HG03135 (cell line): ENCODE measurements at regions not wholly inside any gene's neighbourhood (a gene's known extent, or its start where the extent isn't known, plus 50 kb on each side); places are given as distances from the start of the nearest gene placed in this dataset.

ENCODE experiments used
- ATAC-seq: cut with Tn5 transposase; IDR thresholded peaks from one replicate; pipeline ENCODE4 v1.9.1; 2021; ENCODE audit warnings: mild to moderate bottlenecking, moderate library complexity; ENCODE audit not compliant: unreplicated experiment

DNA sequence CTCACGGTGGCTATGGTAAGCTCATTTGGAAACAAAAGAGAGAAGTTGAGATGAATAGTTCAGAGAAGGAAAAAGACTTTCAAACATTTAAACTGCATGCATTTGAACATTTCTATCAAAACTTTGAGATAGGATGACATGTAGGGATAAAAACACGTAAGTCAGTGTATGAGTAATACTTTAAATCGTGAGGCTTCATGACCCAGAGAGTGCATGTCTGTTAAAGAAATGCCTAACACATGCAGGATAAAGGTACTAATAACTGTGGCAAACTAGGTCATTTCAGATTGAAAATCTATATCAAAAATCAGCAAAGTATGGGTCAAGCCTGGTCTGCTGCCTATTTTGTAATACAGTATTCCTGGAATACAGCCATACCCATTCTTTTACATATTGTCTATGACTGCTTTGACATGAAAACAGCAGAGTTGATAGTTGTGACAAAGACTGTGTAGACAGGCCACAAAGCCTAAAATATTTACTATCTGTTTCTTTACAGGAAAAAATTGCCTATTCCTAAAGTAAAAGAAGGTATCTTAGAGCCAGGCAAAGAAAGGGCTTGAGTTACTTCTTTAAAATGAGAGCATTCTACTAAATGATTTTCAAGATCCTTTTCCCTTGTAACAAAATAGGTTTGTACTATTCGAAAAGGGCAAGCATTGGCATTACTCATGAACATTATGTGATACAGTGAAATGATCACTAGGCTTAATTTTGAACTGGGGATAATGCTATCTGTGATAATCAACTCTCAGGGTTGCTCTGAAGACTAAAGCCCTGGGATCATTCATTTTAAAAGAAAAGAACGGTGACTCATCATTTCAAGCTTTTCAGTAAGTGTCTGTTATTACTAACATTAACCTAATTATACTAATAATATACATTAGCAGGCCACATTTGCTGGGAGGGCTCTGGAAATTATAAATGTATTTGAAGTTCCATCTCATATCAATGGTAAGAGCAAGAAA, 185.9 kb downstream of the CRPPA start:
- ATAC-seq, result no peak

DNA sequence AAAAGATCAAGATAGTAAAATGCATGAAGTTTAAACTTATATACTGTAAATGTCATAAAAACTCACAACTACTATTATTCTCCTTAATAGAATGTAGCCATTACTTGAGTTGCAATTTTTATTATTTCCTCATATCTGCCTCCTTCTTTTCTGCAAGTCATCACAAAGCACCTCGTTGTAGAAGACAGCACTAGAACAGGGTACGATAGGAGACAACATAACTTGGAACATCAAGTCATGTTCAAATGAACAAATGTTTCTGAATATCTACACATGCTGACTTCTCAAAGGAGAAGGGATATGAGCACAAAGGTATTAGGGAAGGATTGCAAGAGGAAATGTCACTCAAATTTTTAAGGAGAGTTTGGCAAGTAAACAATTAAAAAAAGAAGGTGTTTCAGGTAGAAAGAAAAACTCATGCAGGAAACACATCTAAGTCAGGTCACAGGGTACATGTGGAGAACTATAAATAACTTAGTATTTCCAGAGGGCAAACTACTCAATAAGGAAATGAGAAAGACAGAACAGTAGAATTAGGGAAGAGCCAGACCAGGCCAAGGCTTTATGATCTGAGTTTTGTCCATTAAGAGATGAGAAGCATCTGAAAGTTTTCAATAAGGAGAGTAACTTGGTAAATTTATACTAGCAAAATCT, 186.7 kb downstream of the CRPPA start:
- no peak for ATAC-seq

DNA sequence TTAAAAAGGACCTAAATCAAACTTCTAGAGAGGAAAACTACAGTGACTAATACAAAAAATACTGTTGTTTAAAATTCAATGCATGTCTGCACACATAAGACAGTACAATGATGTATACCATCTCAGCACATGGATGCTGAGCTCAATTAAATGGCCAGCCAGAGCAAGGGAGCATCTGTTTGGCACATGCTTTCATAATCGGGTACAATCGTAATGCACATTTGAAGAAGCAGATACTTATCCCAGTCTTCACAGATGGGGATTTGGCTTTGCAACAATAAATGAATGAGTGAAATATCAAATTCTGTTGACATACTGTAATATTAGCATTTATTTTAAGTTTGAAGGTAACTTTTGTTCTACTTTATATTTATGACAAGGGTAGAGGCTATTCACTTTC, 187.8 kb downstream of the CRPPA start:
- no peak for ATAC-seq

DNA sequence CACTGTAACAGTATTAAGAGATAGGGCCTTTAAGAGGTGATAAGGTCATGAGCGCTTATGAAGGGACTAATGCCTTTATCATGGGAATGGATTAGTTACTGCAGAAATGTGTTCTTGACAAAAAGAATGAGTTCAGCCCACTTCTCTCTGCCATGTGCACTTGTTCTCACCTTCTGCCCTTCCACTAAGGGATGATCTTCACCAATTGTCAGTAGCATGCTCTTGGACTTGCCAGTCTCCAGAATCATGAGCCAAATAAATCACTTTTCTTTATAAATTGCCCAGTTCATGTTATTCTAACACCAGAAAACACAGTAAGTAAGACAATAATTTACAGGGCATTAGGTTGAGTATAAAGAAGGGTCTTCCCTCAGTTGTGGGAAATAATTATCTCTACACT, 189.1 kb downstream of the CRPPA start:
- ATAC-seq, result no peak

DNA sequence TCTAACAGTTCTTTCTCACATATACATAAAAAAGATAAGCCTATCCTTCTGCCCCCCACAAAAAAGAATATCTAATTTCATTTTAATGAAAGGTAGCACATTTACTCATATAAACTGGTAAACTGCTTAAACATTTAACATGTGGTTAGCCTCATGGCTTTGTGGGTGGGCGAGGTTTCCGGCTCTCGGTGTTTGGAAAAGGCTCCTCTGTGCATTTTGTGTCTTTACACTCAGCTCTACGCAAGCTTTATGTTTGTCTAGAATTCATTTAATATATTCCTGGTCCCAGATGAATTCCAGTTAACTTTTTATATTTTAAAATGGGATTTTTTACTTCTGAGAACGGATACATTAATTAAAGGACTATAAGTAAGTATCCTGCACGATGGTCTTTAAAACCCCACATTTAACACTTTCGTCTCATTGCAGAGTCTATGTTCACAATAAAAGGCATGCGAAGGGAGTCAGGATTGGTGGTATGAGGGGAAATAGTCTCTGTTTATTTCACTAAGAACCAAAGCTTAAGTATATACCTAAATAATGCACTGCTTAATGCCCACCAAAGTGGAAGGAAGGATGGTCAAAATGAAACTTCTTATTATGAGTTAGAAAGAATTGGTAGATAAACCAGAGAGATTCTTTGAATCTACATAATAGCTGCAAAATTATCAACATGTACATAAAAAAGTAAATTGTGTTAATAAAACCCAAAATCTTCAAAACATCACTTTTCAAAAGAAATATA, 197.2 kb downstream of the CRPPA start:
- ATAC-seq, result no peak

DNA sequence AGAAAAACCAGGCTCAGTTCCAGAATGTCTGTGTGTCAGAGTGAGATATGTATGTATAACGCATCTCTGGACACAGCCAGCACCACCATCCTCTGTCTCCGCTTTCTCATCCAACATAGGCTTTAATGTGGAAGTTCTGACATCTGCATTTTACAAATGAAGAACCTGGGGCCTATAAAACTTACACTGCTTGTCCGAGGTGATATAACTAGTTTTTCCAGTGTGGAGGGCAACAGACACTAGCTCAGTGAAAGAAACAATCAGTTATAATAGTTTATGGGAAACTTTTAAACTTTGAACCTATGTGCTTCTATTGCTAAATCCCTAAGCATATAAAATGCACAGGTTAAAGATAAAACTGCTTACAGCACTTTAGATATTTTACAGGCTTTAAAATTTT, 208.7 kb downstream of the CRPPA start:
- no peak for ATAC-seq

DNA sequence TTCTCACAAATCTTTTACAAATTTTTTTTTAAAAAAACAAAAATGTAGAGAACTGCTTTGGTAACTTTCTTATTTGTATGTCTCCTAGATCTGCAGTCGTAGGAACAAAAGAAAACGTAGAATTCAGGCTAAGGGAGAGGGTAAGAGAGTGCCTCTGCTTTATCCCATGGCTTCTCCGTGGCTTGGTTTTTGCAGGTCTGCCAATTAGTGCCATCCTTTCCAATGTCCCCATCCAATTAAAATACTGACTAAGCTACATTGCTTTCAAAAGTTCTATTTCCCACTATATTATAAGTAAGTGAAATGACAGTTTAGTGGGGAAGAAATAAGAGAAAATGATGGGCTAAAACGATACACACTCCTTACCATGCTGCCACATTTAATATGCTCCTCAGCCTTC, 209.3 kb downstream of the CRPPA start:
- ATAC-seq, result no peak

DNA sequence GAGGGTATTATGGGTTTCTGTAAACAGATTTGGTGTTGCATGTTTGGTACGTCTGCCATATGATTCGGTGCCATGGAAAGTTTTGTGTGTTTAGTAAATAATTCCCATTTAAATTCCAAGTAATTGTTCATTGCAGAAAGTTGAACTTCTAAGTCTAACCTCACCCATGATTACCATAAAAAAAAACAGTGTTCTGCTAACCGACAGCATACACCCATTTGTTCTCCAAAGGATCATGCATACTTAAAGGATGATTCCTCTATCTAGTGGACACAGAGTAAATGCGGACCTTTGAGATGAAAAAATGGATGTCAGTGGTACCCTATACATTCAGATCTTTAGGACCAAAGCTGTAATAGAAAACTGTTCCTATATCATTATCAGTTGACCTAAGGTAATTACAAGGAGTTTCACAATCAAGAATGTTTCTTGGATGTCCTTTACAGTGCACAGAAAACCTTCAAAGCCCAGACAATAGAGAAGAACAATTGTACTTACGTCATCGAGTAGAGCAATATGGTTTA, 209.9 kb downstream of the CRPPA start:
- no peak for ATAC-seq

DNA sequence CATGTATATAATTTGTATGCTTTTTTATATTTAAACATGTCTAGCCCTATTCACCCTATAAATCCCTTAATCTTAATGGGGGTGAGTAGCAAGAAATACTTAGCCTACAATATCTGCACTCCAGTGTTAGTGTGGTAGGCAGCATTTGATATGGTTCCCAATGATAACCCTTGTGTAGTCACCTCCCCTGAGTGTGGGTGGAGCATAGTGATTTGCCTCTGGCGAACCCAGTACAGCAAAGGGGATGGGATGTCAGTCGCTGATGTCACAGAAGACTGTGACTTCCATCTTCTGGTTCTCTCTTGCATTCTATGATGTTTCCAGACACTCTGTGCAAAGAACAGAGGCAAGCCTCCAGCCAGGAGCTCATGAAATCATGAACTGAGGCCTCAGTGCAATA, 211.2 kb downstream of the CRPPA start:
- ATAC-seq, result no peak

DNA sequence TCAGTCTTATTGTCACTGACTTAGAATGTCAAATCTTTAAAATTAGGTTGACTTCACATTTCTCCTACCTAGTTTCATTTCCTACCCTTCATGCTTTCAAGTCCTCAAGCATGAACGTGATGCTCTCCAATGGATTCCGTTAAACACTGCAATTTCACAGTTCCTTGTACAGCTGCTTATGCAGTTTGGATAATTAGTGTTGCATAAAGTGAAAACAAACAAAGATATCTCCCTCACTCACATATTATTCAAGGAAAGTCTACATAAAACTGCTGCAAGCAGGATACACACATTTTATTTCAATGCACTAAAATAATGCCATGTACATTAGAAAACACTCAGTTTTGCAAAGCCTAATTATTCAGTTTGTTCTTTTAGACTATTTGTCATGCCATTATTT, 214.0 kb downstream of the CRPPA start:
- no peak for ATAC-seq

DNA sequence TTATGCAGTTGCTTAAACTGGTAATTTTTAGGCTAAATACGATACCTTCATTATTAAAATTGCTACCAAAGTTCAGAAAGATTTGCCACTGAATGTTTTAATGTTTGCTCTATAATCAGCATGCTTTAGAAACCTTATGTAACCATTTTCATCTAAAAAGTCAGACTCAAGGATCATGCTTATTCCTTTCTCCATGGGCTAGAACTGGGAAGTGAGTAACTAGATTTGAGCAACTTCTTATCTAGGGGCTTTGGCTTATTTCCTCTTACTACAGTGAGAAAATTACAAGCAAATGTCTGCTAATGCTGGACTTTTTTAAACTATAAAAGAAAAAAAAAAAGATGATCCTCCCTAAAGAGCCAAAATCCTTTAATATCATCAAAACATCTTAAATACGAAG, 215.9 kb downstream of the CRPPA start:
- no peak for ATAC-seq

DNA sequence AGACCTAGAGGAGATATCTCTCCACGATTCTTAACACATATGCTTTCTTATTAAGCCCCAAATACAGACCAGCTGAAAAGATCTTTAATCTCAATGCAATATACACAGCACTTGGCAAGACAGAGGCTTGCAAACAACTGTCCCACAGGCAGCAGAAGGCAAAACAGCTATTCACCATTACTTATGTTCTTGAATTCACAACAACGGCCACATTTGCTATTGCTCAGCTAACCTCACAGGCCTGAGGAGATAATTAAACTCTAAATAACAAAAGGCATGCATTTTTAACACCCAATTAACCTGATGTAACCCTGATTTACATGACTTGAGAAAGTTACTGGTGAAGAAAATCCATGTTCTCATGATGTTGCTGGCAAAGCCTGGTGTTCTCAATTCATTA, 216.4 kb downstream of the CRPPA start:
- ATAC-seq, result no peak

DNA sequence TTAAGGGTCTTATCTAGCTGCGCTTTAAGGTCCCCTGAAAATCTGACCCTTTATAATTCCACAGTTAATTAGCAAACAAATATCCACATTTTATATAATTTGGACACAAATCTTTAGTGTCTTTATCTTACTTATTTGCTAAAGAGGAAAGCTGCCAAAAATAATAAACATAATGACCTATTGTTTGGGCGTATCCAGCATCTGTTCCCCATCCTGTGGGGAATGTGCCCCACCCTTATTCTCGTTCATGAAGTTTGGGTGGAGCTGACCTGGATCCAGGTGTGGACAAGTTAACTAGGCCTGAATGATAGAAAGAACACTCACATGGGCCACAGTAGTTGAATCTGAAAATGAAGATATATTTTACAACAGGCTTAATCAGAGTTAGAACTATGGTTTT, 218.3 kb downstream of the CRPPA start:
- no peak for ATAC-seq

DNA sequence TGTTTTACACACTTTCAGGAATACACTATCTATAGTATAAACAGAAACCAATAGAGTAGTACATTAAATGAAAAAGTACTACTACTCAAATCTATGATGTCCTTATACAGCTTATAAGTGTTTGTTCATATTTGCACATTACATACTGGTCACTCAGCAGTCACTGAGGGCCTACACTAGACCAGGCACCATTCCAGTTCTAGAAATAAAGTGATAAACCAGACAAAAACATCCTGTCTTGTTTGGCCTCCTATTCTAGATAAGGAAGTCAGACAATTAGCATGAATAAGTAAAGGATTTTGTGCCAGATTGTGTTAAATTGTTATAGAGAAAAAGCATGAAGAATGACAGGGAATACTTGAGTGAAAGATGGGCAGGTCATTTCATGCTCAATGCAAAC, 219.0 kb downstream of the CRPPA start:
- ATAC-seq, result no peak

DNA sequence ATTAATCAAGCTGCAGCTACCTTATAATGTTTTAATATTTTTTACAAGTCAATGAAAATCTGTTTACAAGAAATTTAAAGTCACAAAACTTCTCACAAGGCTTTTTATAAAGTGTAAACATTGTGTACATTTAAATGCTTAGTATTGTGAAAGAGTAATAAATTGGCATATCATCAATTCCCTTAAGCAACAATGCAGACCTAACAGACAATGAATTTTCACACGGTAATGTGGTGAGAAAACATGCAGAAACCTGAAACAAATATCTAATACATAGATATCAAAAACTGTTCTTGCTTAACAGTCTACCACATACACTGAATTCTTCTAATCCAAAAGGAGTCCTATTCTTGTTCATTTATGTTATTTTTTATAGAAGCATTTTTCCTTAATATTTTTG, 220.7 kb downstream of the CRPPA start:
- no peak for ATAC-seq

DNA sequence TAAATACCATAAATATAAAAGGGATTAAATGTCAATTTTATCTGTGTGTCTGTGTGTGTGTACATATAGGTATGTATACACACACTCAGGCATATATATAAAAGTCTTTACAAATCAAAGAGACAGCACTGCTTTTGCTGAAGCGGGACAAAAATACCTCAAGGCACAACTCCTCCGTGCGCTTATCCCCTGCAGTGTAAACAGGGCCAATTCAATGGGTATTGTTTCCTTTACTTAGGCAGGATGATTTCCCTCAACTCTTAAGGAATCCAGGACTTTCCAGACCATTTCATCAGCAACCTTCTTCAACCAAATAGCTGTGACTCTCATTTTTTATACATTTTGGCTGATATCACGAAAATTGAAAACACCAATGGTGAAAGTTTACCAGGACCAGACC, 227.7 kb downstream of the CRPPA start:
- no peak for ATAC-seq

DNA sequence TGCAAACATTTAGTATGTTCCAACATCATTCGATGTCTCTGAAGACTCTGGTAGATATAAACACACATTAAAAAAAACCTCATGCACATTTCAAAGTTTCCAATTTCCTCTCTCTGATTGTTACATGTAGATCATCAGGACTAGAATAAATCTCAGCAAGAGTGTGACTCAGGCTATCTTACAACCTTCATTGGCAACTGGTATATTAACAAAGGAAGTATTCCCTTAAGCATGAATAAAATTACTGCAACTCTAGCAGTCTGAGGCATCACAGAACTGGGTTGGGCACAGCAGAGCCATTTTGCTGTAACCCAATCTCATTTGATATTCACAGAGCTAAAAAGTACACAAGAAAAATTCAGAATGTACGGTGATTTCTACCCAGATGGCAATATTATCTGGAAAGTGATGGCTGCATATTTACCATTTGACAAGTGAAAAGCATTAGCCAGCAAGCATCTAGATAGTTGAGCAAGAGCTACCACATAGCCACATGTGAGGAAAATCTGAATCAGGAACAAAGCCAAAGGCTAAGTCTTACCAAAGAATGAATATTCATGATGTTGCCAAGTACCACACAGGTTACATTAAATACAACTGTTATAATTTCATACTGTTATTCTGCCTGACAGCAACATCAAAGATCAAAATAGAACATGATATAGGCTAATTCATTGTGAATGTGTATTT, 232.2 kb downstream of the CRPPA start:
- no peak for ATAC-seq

DNA sequence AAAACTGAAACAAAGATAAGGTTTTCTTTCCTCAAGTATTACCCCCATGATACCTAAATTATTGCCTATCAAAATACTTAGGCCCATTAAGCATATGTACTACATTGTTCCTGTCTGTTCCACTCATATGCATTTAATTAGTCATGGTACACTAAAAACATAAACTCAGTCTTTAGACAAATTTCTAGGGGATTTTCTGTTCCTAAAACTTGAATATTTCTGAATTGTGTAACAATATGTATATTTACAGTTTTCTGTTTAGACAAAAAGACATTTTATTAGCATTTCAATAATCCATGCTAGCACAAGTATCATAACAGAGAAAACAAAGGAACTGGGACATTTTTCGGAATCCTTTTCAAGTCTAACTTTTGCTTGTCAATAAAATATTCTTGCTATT, 234.2 kb downstream of the CRPPA start:
- ATAC-seq, result no peak

DNA sequence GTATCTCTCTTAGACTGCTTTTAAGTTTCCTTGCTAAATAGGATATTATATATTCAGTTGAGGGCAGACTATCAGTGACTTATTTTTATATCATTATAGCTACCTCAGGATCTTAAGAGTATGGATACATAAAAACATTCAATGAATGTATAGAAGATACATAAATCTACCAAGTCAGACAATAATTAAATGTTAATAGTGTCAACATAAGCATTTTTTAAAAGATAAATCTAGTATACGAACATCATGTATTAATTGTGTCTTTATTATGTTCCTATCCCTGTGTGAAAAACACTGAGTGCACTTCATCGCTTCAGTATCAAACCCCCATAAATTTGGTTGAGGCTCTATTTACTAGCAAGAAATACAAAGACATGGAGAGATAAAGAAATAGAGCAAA, 242.8 kb downstream of the CRPPA start:
- no peak for ATAC-seq

DNA sequence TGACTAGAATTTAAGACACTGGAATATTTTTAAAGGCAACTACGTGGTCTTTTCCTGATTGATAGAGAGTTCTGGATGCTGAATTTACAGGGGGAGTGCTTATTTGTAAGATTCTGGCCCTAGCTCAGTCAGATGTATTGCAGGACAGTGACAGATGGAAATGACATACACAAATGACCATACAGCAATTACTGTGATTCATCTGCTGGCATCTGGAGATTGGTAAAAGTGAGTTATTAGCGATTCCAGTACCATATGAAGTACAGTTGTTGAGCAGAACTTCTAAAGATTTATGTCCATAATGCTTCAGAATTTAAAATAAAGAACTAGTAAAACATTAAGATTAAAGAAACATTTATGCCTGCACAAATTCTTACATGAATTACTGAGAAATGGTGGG, 243.2 kb downstream of the CRPPA start:
- no peak for ATAC-seq

DNA sequence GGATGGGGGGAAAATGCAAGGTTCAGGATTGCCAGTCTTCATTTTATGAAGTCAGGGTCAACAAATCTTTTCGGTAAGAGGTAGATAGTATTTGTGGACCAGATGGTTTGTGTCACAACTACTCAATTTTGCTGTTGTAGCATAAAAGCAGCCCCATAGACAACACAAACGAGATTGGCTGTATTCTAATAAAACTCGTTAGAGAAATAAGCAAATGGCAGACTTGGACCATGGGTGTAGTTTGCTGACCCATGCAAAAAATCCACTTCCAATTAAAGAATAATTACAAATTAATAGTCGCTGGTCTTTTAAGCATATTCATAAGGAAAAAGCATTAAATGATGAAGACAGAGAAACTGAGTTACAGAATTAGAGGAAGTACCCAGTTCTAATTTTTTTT, 247.1 kb downstream of the CRPPA start:
- ATAC-seq, result no peak
